Neural cell (in vitro differentiated cells): ENCODE measurements at regions not wholly inside any gene's neighbourhood (a gene's known extent, or its start where the extent isn't known, plus 50 kb on each side); places are given as distances from the start of the nearest gene placed in this dataset.

Experiments used
- H2AFZ ChIP-seq: fragments of 200-600, 300-800 bp; sonication (generic), shearing (Covaris generic); 2 replicates; pipeline ENCODE4 v1.6.0; 2014; ENCODE audit warnings: low read depth, mild to moderate bottlenecking, antibody characterized with exemption, low read length, moderate library complexity
- H3F3A ChIP-seq: fragments of 200-600 bp; shearing (Covaris generic); 2 replicates; pipeline ENCODE4 v1.6.1; 2016; ENCODE audit warnings: mild to moderate bottlenecking, moderate library complexity, mixed read lengths, antibody characterized with exemption, low read length; ENCODE audit not compliant: insufficient read depth, poor library complexity, severe bottlenecking
- H3K27ac ChIP-seq: fragments of 200-600, 300-800 bp; sonication (generic), shearing (Covaris generic); 2 replicates; pipeline ENCODE4 v1.5.1; 2014; ENCODE audit warnings: mild to moderate bottlenecking, low read length, moderate library complexity
- H3K27me3 ChIP-seq: fragments of 300-800, 200-600 bp; sonication (generic), shearing (Covaris generic); 2 replicates; pipeline ENCODE4 v1.6.0; 2014; ENCODE audit warnings: mild to moderate bottlenecking, low read depth, low read length, moderate library complexity; ENCODE audit not compliant: insufficient read depth
- H3K36me3 ChIP-seq: fragments of 300-800, 200-600 bp; sonication (generic), shearing (Covaris generic); 2 replicates; pipeline ENCODE4 v1.5.1; 2014; ENCODE audit warnings: mild to moderate bottlenecking, antibody characterized with exemption, low read length, moderate library complexity; ENCODE audit not compliant: insufficient read depth
- H3K4me2 ChIP-seq: fragments of 300-800, 200-600 bp; sonication (generic), shearing (Covaris generic); 2 replicates; pipeline ENCODE4 v1.6.0; 2014; ENCODE audit warnings: mild to moderate bottlenecking, low read length
- H3K4me3 ChIP-seq: fragments of 300-800, 200-600 bp; sonication (generic), shearing (Covaris generic); 2 replicates; pipeline ENCODE4 v1.5.1; 2014; ENCODE audit warnings: mild to moderate bottlenecking, low read length, moderate library complexity
- H3K79me2 ChIP-seq: fragments of 200-600 bp; shearing (Covaris generic); replicated peaks from 2 replicates; pipeline ENCODE4 v1.6.0; 2014; ENCODE audit warnings: mild to moderate bottlenecking, low read length, moderate library complexity; ENCODE audit not compliant: insufficient read depth
- H3K9ac ChIP-seq: fragments of 300-800, 200-600 bp; sonication (generic), shearing (Covaris generic); 2 replicates; pipeline ENCODE4 v1.6.1; 2016; ENCODE audit warnings: mild to moderate bottlenecking, low read length, mixed read lengths
- H3K9me2 ChIP-seq: fragments of 200-600 bp; shearing (Covaris generic); 2 replicates; pipeline ENCODE4 v1.6.1; 2016; ENCODE audit warnings: mild to moderate bottlenecking, low read length, mixed read lengths; ENCODE audit not compliant: insufficient read depth
- H3K9me3 ChIP-seq: fragments of 200-600, 300-800 bp; sonication (generic), shearing (Covaris generic); 2 replicates; pipeline ENCODE4 v1.6.1; 2016; ENCODE audit warnings: mild to moderate bottlenecking, mixed run types, low read length, moderate library complexity, mixed read lengths
- H4K20me1 ChIP-seq: fragments of 200-600 bp; shearing (Covaris generic); 2 replicates; pipeline ENCODE4 v1.6.1; 2016; ENCODE audit warnings: mild to moderate bottlenecking, mixed run types; ENCODE audit not compliant: insufficient read depth
- EP300 ChIP-seq: fragments of 450-650 bp; conservative IDR thresholded peaks from 2 replicates; pipeline ENCODE4 v1.6.1; 2014; ENCODE audit warnings: antibody characterized with exemption, mild to moderate bottlenecking, moderate library complexity; ENCODE audit not compliant: poor library complexity, severe bottlenecking
- EZH2 ChIP-seq: fragments of 200-600, 300-800 bp; shearing (Covaris generic), sonication (generic); IDR thresholded peaks from 2 replicates; pipeline ENCODE4 v1.6.1; 2014; ENCODE audit warnings: antibody characterized with exemption, low read length, borderline replicate concordance, mild to moderate bottlenecking; ENCODE audit not compliant: insufficient read depth, poor library complexity, severe bottlenecking
- MXI1 ChIP-seq: fragments of 450-650 bp; conservative IDR thresholded peaks from 2 replicates; pipeline ENCODE4 v1.6.1; 2014; ENCODE audit warnings: antibody characterized with exemption, mild to moderate bottlenecking; ENCODE audit not compliant: poor library complexity, severe bottlenecking
- POLR2AphosphoS5 ChIP-seq: IDR thresholded peaks from 2 replicates; pipeline ENCODE4 v1.6.1; 2012
- RAD21 ChIP-seq: fragments of 450-650 bp; conservative IDR thresholded peaks from 2 replicates; pipeline ENCODE4 v1.6.1; 2014; ENCODE audit warnings: antibody characterized with exemption, mild to moderate bottlenecking, moderate library complexity
- SMC3 ChIP-seq: fragments of 450-650 bp; conservative IDR thresholded peaks from 2 replicates; pipeline ENCODE4 v1.6.1; 2014; ENCODE audit warnings: antibody characterized with exemption, mild to moderate bottlenecking, moderate library complexity; ENCODE audit not compliant: poor library complexity
- TAF1 ChIP-seq: IDR thresholded peaks from 2 replicates; pipeline ENCODE4 v1.6.1; 2012; ENCODE audit warnings: low read depth
- TF ChIP-seq, protein P1 (sequence below): IDR thresholded peaks from 2 replicates; pipeline ENCODE4 v1.6.1; 2012; ENCODE audit warnings: borderline replicate concordance
- TF ChIP-seq, protein P2 (sequence below): fragments of 450-650 bp; IDR thresholded peaks from 2 replicates; pipeline ENCODE4 v1.5.1; 2014; ENCODE audit warnings: antibody characterized with exemption, mild to moderate bottlenecking, moderate library complexity; ENCODE audit not compliant: poor library complexity, severe bottlenecking

DNA sequence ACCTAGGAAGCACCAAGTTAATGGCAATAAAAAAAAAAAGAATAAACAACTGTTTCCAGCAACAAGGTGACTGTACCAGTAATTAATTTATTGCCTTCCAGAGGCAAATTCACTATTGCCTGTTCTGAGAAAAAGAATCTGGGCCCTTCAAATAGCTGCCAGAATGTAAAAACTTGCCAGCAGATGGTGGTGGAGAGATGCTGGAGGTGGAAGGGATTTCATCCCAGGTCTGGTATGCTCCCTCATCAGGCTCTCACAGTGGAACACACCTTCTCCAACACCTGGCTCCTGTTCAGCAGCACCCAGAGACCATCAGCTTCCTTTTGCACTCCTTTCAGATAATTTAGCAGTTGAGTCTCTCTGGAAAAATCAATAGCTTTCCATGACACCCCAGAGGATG is 792.9 kb upstream of the ADAMTS5 start:
- Histone ChIP-seq H3K36me3 (no peaks in the 10 kb centered on the region), H3K9me2 (no peaks in the 10 kb centered on the region), H3K79me2 (no peaks in the 10 kb centered on the region), H4K20me1 (no peaks in the 10 kb centered on the region), H3F3A (no peaks in the 10 kb centered on the region), H3K9me3 (no peaks in the 10 kb centered on the region), H3K9ac (no peak overlapping the region), H3K27ac (no peak overlapping the region), H2AFZ (no peak overlapping the region), H3K4me2 (no peak overlapping the region), H3K27me3 (no peaks in the 10 kb centered on the region), H3K4me3 (no peak overlapping the region)
- TF ChIP-seq RAD21, result no peak
- TF ChIP-seq, protein P1, sequence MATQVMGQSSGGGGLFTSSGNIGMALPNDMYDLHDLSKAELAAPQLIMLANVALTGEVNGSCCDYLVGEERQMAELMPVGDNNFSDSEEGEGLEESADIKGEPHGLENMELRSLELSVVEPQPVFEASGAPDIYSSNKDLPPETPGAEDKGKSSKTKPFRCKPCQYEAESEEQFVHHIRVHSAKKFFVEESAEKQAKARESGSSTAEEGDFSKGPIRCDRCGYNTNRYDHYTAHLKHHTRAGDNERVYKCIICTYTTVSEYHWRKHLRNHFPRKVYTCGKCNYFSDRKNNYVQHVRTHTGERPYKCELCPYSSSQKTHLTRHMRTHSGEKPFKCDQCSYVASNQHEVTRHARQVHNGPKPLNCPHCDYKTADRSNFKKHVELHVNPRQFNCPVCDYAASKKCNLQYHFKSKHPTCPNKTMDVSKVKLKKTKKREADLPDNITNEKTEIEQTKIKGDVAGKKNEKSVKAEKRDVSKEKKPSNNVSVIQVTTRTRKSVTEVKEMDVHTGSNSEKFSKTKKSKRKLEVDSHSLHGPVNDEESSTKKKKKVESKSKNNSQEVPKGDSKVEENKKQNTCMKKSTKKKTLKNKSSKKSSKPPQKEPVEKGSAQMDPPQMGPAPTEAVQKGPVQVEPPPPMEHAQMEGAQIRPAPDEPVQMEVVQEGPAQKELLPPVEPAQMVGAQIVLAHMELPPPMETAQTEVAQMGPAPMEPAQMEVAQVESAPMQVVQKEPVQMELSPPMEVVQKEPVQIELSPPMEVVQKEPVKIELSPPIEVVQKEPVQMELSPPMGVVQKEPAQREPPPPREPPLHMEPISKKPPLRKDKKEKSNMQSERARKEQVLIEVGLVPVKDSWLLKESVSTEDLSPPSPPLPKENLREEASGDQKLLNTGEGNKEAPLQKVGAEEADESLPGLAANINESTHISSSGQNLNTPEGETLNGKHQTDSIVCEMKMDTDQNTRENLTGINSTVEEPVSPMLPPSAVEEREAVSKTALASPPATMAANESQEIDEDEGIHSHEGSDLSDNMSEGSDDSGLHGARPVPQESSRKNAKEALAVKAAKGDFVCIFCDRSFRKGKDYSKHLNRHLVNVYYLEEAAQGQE, result no peak
- no peak for TF ChIP-seq EZH2
- TF ChIP-seq MXI1, result no peak
- TF ChIP-seq POLR2AphosphoS5, result no peak
- TF ChIP-seq EP300, result no peak
- TF ChIP-seq, protein P2, sequence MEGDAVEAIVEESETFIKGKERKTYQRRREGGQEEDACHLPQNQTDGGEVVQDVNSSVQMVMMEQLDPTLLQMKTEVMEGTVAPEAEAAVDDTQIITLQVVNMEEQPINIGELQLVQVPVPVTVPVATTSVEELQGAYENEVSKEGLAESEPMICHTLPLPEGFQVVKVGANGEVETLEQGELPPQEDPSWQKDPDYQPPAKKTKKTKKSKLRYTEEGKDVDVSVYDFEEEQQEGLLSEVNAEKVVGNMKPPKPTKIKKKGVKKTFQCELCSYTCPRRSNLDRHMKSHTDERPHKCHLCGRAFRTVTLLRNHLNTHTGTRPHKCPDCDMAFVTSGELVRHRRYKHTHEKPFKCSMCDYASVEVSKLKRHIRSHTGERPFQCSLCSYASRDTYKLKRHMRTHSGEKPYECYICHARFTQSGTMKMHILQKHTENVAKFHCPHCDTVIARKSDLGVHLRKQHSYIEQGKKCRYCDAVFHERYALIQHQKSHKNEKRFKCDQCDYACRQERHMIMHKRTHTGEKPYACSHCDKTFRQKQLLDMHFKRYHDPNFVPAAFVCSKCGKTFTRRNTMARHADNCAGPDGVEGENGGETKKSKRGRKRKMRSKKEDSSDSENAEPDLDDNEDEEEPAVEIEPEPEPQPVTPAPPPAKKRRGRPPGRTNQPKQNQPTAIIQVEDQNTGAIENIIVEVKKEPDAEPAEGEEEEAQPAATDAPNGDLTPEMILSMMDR, result no peak
- no peak for TF ChIP-seq SMC3
- no peak for TF ChIP-seq TAF1

DNA sequence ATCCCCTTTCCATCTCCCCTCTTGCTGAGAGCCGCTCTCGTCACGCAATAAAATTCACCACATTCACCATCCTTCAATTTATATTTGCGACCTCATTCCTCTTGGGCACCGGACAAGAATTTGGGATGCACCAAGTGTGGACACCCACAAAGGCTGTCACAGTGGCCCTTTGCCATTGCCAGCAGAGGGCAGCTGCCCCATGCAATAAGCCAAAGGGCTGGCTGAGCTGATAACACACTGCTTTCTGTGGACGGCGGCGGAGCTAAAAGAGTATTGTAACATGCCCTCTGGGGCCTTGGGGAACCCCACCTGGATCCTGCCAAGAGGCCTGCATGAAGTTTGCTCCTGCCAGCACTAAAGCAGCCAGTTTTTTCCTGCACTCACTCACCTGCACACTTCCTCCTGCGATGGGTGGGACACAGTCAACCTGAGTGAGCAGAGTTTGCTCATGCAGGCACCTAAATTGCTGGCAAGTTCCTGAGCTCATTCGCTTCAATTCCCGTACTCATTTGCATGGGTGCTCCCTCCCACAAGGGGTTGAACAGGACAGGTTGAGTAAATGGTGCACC is 792.3 kb upstream of the ADAMTS5 start:
- Histone ChIP-seq H3F3A (no peaks in the 10 kb centered on the region), H3K36me3 (no peaks in the 10 kb centered on the region), H3K4me3 (no peak overlapping the region), H3K9me3 (no peaks in the 10 kb centered on the region), H4K20me1 (no peaks in the 10 kb centered on the region), H3K9ac (no peak overlapping the region), H3K9me2 (no peaks in the 10 kb centered on the region), H3K4me2 (no peak overlapping the region), H2AFZ (no peak overlapping the region), H3K79me2 (no peaks in the 10 kb centered on the region), H3K27ac (no peak overlapping the region), H3K27me3 (no peaks in the 10 kb centered on the region)
- TF ChIP-seq TAF1 (no peak), RAD21 (no peak), EP300 (no peak), EZH2 (no peak), SMC3 (no peak), POLR2AphosphoS5 (no peak), MXI1 (no peak)
- TF ChIP-seq, protein P1, result no peak
- TF ChIP-seq, protein P2, result no peak
